ENCODE measurements at regions not wholly inside any gene's neighbourhood (a gene's known extent, or its start where the extent isn't known, plus 50 kb on each side); places are given as distances from the start of the nearest gene placed in this dataset.

DNA sequence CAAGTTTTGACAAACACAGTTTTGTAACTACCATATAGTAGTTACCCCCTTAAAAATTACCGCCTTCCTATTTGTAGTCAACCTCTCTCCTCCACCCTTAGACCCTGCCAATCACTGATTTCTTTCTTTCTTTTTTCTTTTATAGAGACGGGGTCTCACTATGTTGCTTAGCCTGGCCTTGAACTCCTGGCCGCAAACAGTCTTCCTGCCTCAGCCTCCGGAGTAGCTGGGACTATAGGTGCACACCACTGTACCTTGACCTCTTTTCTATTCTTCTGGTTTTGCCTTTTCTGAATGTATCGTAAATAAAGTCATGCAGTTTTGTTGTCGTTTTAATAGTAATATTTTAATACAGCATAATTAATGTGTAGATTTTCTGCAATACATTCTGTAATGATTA is 460.3 kb downstream of the EPM2A start:
- TF ChIP-seq POLR2AphosphoS5 (IDR thresholded peaks at IDR 0.05): no peak
- TF ChIP-seq, protein P1, sequence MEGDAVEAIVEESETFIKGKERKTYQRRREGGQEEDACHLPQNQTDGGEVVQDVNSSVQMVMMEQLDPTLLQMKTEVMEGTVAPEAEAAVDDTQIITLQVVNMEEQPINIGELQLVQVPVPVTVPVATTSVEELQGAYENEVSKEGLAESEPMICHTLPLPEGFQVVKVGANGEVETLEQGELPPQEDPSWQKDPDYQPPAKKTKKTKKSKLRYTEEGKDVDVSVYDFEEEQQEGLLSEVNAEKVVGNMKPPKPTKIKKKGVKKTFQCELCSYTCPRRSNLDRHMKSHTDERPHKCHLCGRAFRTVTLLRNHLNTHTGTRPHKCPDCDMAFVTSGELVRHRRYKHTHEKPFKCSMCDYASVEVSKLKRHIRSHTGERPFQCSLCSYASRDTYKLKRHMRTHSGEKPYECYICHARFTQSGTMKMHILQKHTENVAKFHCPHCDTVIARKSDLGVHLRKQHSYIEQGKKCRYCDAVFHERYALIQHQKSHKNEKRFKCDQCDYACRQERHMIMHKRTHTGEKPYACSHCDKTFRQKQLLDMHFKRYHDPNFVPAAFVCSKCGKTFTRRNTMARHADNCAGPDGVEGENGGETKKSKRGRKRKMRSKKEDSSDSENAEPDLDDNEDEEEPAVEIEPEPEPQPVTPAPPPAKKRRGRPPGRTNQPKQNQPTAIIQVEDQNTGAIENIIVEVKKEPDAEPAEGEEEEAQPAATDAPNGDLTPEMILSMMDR (IDR thresholded peaks at IDR 0.05): no peak

All from gastroesophageal sphincter (tissue), 3 donors.